PC-3 (cell line): ENCODE measurements at regions not wholly inside any gene's neighbourhood (a gene's known extent, or its start where the extent isn't known, plus 50 kb on each side); places are given as distances from the start of the nearest gene placed in this dataset.

Experiments used
- ATAC-seq: fragments of 200-7000 bp; cut with Tn5 transposase; 2 replicates; pipeline ENCODE4 v1.9.1; 2020; ENCODE audit warnings: mild to moderate bottlenecking, moderate library complexity
- BruUV-seq: library from RNA; stranded (reverse); fragments of 400-500 nt; replicated peaks from 2 replicates; lab custom pipeline; 2021; lab: Mats Ljungman, UMichigan
- CTCF ChIA-PET: fragments of 300-600 bp; sonication (Branson Sonifier 250); formaldehyde crosslinking; loops from one replicate; lab custom pipeline; 2022; ENCODE audit warnings: antibody characterized with exemption; lab: Charles Lee
- POLR2A ChIA-PET: fragments of 300-600 bp; sonication (Branson Sonifier 250); formaldehyde crosslinking; loops from one replicate; lab custom pipeline; 2022; ENCODE audit warnings: antibody characterized with exemption; ENCODE audit not compliant: unreplicated experiment; lab: Charles Lee
- DNase-seq: peaks from one replicate; pipeline ENCODE4 v3.0.0-alpha.2; 2015
- H2AFZ ChIP-seq: fragments of 300-600 bp; sonication (generic); 2 replicates; pipeline ENCODE4 v1.6.0; 2016; ENCODE audit warnings: antibody characterized with exemption, low read length
- H3F3A ChIP-seq: fragments of 300-600 bp; sonication (generic); one replicate; pipeline ENCODE4 v1.6.0; 2017; ENCODE audit warnings: antibody characterized with exemption, low read length, control low read depth, mild to moderate bottlenecking; ENCODE audit not compliant: unreplicated experiment
- H3K27ac ChIP-seq: fragments of 300-600 bp; sonication (generic); 2 replicates; pipeline ENCODE4 v1.5.1; 2016; ENCODE audit warnings: mild to moderate bottlenecking, low read length
- H3K27me3 ChIP-seq: fragments of 300-600 bp; sonication (generic); 2 replicates; pipeline ENCODE4 v1.6.1; 2016; ENCODE audit warnings: low read length, mixed read lengths
- H3K36me3 ChIP-seq: fragments of 300-600 bp; sonication (generic); 2 replicates; pipeline ENCODE4 v1.6.1; 2016; ENCODE audit warnings: low read depth, mixed run types, low read length, mixed read lengths
- H3K4me1 ChIP-seq: fragments of 300-600 bp; sonication (generic); 2 replicates; pipeline ENCODE4 v1.5.1; 2016; ENCODE audit warnings: low read length; ENCODE audit not compliant: insufficient read depth
- H3K4me2 ChIP-seq: fragments of 300-600 bp; sonication (generic); 2 replicates; pipeline ENCODE4 v1.6.0; 2016; ENCODE audit warnings: low read length
- H3K4me3 ChIP-seq: fragments of 300-600 bp; sonication (generic); 2 replicates; pipeline ENCODE4 v1.5.1; 2016; ENCODE audit warnings: mild to moderate bottlenecking, low read length, mixed read lengths
- H3K79me2 ChIP-seq: fragments of 300-600 bp; sonication (generic); 2 replicates; pipeline ENCODE4 v1.6.1; 2017; ENCODE audit warnings: low read length, mixed read lengths
- H3K9ac ChIP-seq: fragments of 300-600 bp; sonication (generic); 2 replicates; pipeline ENCODE4 v1.6.0; 2016; ENCODE audit warnings: mild to moderate bottlenecking, low read length
- H3K9me2 ChIP-seq: fragments of 300-600 bp; sonication (generic); replicated peaks from 2 replicates; pipeline ENCODE4 v1.6.1; 2016; ENCODE audit warnings: mixed run types, low read length, mixed read lengths
- H3K9me3 ChIP-seq: fragments of 300-600 bp; sonication (generic); 2 replicates; pipeline ENCODE4 v1.6.1; 2016; ENCODE audit warnings: low read length, mixed read lengths
- H4K20me1 ChIP-seq: fragments of 300-600 bp; sonication (generic); 2 replicates; pipeline ENCODE4 v1.6.1; 2016; ENCODE audit warnings: low read length, mixed read lengths
- CTCF ChIP-seq: fragments of 300-600 bp; sonication (generic); conservative IDR thresholded peaks from 2 replicates; pipeline ENCODE4 v1.5.1; 2017; ENCODE audit warnings: antibody characterized with exemption, low read depth, mild to moderate bottlenecking, low read length
- EZH2 ChIP-seq: fragments of 300-600 bp; sonication (generic); IDR thresholded peaks from one replicate; pipeline ENCODE4 v1.6.1; 2017; ENCODE audit warnings: antibody characterized with exemption, mild to moderate bottlenecking, low read length; ENCODE audit not compliant: unreplicated experiment
- EZH2phosphoT487 ChIP-seq: fragments of 300-600 bp; sonication (generic); IDR thresholded peaks from 2 replicates; pipeline ENCODE4 v1.6.1; 2018; ENCODE audit warnings: mild to moderate bottlenecking, antibody characterized with exemption, low read length, borderline replicate concordance
- intact Hi-C: fragments of 100-400 bp; cut with micrococcal nuclease; formaldehyde crosslinking; loops from 2 replicates; pipeline ENCODE4 v1.9.0; 2023

- ATAC-seq (no peak), DNase-seq (no peak)
- Histone ChIP-seq H3K4me2 (no peak overlapping the region), H3K4me3 (no peak overlapping the region), H2AFZ (no peak overlapping the region), H3K9ac (no peak overlapping the region), H3F3A (no peaks in the 10 kb centered on the region), H4K20me1 (no peaks in the 10 kb centered on the region), H3K4me1 (no peaks in the 10 kb centered on the region), H3K27ac (no peak overlapping the region), H3K36me3 (no peaks in the 10 kb centered on the region), H3K9me2 (no peaks in the 10 kb centered on the region), H3K27me3 (0 out of 2 replicates have a peak, but pooled peaks cover 6% of the 10 kb centered on the region), H3K9me3 (no peaks in the 10 kb centered on the region), H3K79me2 (no peaks in the 10 kb centered on the region)
- ChIA-PET POLR2A (no interaction called here), CTCF (no interaction called here)
- no TSS peak for BruUV-seq
- TF ChIP-seq EZH2phosphoT487 (no peak), EZH2 (no peak), CTCF (no peak)
- intact Hi-C loops, result no loop called here
Measured at GRCh38 chr6:44715188-44715587, 327.7 kb downstream of the CDC5L start.

GRCh38 chr6:44715925-44716324 is 328.4 kb downstream of the CDC5L start:
- POLR2A ChIA-PET, result no interaction called here
- TF ChIP-seq CTCF, result no peak
- no peak for TF ChIP-seq EZH2
- no peak for TF ChIP-seq EZH2phosphoT487

GRCh38 chr6:44717431-44717830 is 329.9 kb downstream of the CDC5L start:
- no peaks in the 10 kb centered on the region for H3K9me3 ChIP-seq
- no peak overlapping the region for H3K4me2 ChIP-seq
- H3K4me3 ChIP-seq, result no peak overlapping the region
- H3K9me2 ChIP-seq, result no peaks in the 10 kb centered on the region
- no peaks in the 10 kb centered on the region for H4K20me1 ChIP-seq
- H3K4me1 ChIP-seq, result no peaks in the 10 kb centered on the region
- no peak overlapping the region for H2AFZ ChIP-seq
- intact Hi-C loops, result no loop called here
- no peaks in the 10 kb centered on the region for H3F3A ChIP-seq
- no peaks in the 10 kb centered on the region for H3K36me3 ChIP-seq
- ATAC-seq, result no peak
- H3K79me2 ChIP-seq, result no peaks in the 10 kb centered on the region
- BruUV-seq, result no TSS peak
- ChIA-PET POLR2A (no interaction called here), CTCF (no interaction called here)
- TF ChIP-seq CTCF (no peak), EZH2phosphoT487 (no peak), EZH2 (no peak)
- no peak overlapping the region for H3K27ac ChIP-seq
- H3K9ac ChIP-seq, result no peak overlapping the region
- 0 out of 2 replicates have a peak, but pooled peaks cover 6% of the 10 kb centered on the region for H3K27me3 ChIP-seq
- no peak for DNase-seq

More at GRCh38 chr6:44715925-44716324, 328.4 kb downstream of the CDC5L start:
- no peak overlapping the region for H2AFZ ChIP-seq
- H3K36me3 ChIP-seq, result no peaks in the 10 kb centered on the region
- no peaks in the 10 kb centered on the region for H3K79me2 ChIP-seq
- 0 out of 2 replicates have a peak, but pooled peaks cover 6% of the 10 kb centered on the region for H3K27me3 ChIP-seq
- no peaks in the 10 kb centered on the region for H4K20me1 ChIP-seq
- H3K9ac ChIP-seq, result no peak overlapping the region
- intact Hi-C loops, result no loop called here
- CTCF ChIA-PET, result no interaction called here
- peak; percentile 11 for DNase-seq
- no peak for ATAC-seq
- H3K4me2 ChIP-seq, result no peak overlapping the region
- H3F3A ChIP-seq, result no peaks in the 10 kb centered on the region
- no peaks in the 10 kb centered on the region for H3K9me2 ChIP-seq
- no peak overlapping the region for H3K4me3 ChIP-seq
- no peaks in the 10 kb centered on the region for H3K9me3 ChIP-seq
- no peak overlapping the region for H3K27ac ChIP-seq
- no TSS peak for BruUV-seq
- H3K4me1 ChIP-seq, result no peaks in the 10 kb centered on the region
